ENCODE measurements at regions not wholly inside any gene's neighbourhood (a gene's known extent, or its start where the extent isn't known, plus 50 kb on each side); places are given as distances from the start of the nearest gene placed in this dataset.

GRCh38 chr7:94252124-94252523 lies 142.6 kb upstream of the COL1A2 start:
- Histone ChIP-seq H3K36me3 (ENCODE audit: control insufficient read depth in 2 of 2, insufficient read depth in 1 of 2, low read length in 2 of 2) (no peaks in the 10 kb centered on the region), H3K4me3 (ENCODE audit: low read depth, low read length) (no peak overlapping the region), H3K9me3 (ENCODE audit: control insufficient read depth, insufficient read depth, low read depth, low read length) (no peaks in the 10 kb centered on the region), H3K27ac (ENCODE audit: extremely low read depth, low read depth, low read length) (no peak overlapping the region), H3K4me1 (ENCODE audit: control insufficient read depth, insufficient read depth, low read length) (peaks cover 17% of the 10 kb centered on the region)
- ChIA-PET POLR2A (no interaction called here), CTCF (no interaction called here)
- TF ChIP-seq, protein P1, sequence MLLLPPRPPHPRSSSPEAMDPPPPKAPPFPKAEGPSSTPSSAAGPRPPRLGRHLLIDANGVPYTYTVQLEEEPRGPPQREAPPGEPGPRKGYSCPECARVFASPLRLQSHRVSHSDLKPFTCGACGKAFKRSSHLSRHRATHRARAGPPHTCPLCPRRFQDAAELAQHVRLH (tag by site-specific recombination; IDR thresholded peaks at IDR 0.05) = no peak
- TF ChIP-seq ZNF768 (tag by site-specific recombination; IDR thresholded peaks at IDR 0.05) (no peak), ZNF341 (tag by site-specific recombination; IDR thresholded peaks at IDR 0.05; ENCODE audit: low read depth) (no peak), ZBTB48 (tag by site-specific recombination; IDR thresholded peaks at IDR 0.05) (no peak), KLF10 (tag by site-specific recombination; IDR thresholded peaks at IDR 0.05) (no peak), ZNF701 (tag by site-specific recombination; IDR thresholded peaks at IDR 0.05) (no peak)
- TF ChIP-seq, protein P2, sequence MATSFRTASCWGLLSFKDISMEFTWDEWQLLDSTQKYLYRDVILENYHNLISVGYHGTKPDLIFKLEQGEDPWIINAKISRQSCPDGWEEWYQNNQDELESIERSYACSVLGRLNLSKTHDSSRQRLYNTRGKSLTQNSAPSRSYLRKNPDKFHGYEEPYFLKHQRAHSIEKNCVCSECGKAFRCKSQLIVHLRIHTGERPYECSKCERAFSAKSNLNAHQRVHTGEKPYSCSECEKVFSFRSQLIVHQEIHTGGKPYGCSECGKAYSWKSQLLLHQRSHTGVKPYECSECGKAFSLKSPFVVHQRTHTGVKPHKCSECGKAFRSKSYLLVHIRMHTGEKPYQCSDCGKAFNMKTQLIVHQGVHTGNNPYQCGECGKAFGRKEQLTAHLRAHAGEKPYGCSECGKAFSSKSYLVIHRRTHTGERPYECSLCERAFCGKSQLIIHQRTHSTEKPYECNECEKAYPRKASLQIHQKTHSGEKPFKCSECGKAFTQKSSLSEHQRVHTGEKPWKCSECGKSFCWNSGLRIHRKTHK (tag by site-specific recombination; IDR thresholded peaks at IDR 0.05) = no peak

DNA sequence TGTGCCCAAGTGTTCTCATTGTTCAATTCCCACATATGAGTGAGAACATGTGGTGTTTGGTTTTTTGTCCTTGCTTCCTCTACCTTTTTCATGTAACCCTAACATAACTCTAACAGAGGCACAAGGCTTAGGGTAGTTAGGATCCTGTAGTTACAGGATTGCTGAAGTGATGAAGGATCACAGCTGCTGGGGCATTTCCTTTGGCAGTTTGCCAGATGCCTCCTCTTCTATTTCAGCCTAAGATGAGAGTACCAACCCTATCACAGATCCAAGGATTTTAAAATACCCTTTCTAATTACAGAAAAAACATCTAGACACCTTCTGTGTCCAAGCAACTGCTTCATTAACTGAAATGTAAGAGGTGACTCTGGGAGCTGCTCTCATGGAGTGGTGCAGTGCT lies 141.7 kb upstream of the COL1A2 start:
- H3K27ac ChIP-seq (ENCODE audit: extremely low read depth, low read depth, low read length) = no peak overlapping the region
- POLR2A ChIA-PET = no interaction called here
- H3K9me3 ChIP-seq (ENCODE audit: control insufficient read depth, insufficient read depth, low read depth, low read length) = no peaks in the 10 kb centered on the region
- CTCF ChIA-PET = no interaction called here
- no peak overlapping the region for H3K4me3 ChIP-seq (ENCODE audit: low read depth, low read length)
- TF ChIP-seq ZIC2 (tag by site-specific recombination; IDR thresholded peaks at IDR 0.05) (no peak), ZNF747 (tag by site-specific recombination; IDR thresholded peaks at IDR 0.05) (no peak), ZNF707 (tag by site-specific recombination; IDR thresholded peaks at IDR 0.05) (no peak), CTCF (tag by site-specific recombination; IDR thresholded peaks at IDR 0.05) (no peak), ZNF366 (tag by site-specific recombination; conservative IDR thresholded peaks at IDR 0.05) (no peak), ZNF426 (tag by site-specific recombination; IDR thresholded peaks at IDR 0.05) (no peak), ZNF791 (tag by site-specific recombination; IDR thresholded peaks at IDR 0.05) (no peak), OVOL3 (tag by site-specific recombination; IDR thresholded peaks at IDR 0.05) (no peak), ZNF843 (tag by site-specific recombination; IDR thresholded peaks at IDR 0.05) (no peak), OSR2 (tag by site-specific recombination; IDR thresholded peaks at IDR 0.05) (no peak), ZNF221 (tag by site-specific recombination; IDR thresholded peaks at IDR 0.05; ENCODE audit: borderline replicate concordance) (no peak), ZNF354C (tag by site-specific recombination; IDR thresholded peaks at IDR 0.05; ENCODE audit: borderline replicate concordance, low read depth) (no peak), ZNF626 (tag by site-specific recombination; IDR thresholded peaks at IDR 0.05) (no peak), BCL11B (tag by site-specific recombination; IDR thresholded peaks at IDR 0.05; ENCODE audit: low read depth) (no peak), ZNF214 (tag by site-specific recombination; IDR thresholded peaks at IDR 0.05; ENCODE audit: borderline replicate concordance) (no peak), ZNF473 (tag by site-specific recombination; IDR thresholded peaks at IDR 0.05) (no peak), ZNF585B (tag by site-specific recombination; IDR thresholded peaks at IDR 0.05) (no peak)
- H3K36me3 ChIP-seq (ENCODE audit: control insufficient read depth in 2 of 2, insufficient read depth in 1 of 2, low read length in 2 of 2) = no peaks in the 10 kb centered on the region
- peaks cover 17% of the 10 kb centered on the region for H3K4me1 ChIP-seq (ENCODE audit: control insufficient read depth, insufficient read depth, low read length)
